PC-9 (cell line): ENCODE measurements at regions not wholly inside any gene's neighbourhood (a gene's known extent, or its start where the extent isn't known, plus 50 kb on each side); places are given as distances from the start of the nearest gene placed in this dataset.

Experiments used
- BruUV-seq: library from RNA; stranded (reverse); fragments of 400-500 nt; replicated peaks from 2 replicates; lab custom pipeline; 2021; lab: Mats Ljungman, UMichigan
- CTCF ChIA-PET: fragments of 300-600 bp; sonication (Branson Sonifier 250); formaldehyde crosslinking; loops from one replicate; lab custom pipeline; 2022; ENCODE audit warnings: antibody characterized with exemption; lab: Charles Lee
- POLR2A ChIA-PET: fragments of 300-600 bp; sonication (Branson Sonifier 250); formaldehyde crosslinking; loops from one replicate; lab custom pipeline; 2022; ENCODE audit warnings: antibody characterized with exemption; ENCODE audit not compliant: unreplicated experiment; lab: Charles Lee
- DNase-seq, 2 experiments: peaks; one replicate each; pipeline versions ENCODE4 v3.0.0 to v3.0.0-alpha.2; 2015 to 2022; ENCODE audit warnings: mixed read lengths in 1 of 2
- H2AFZ ChIP-seq: fragments of 200-600 bp; sonication (generic); 2 replicates; pipeline ENCODE4 v1.8.1; 2017; ENCODE audit warnings: antibody characterized with exemption
- H3F3A ChIP-seq: fragments of 200-600 bp; sonication (generic); 2 replicates; pipeline ENCODE4 v1.8.1; 2017; ENCODE audit warnings: antibody characterized with exemption, mild to moderate bottlenecking, low read depth; ENCODE audit not compliant: insufficient read depth
- H3K27ac ChIP-seq: fragments of 200-600 bp; sonication (generic); 2 replicates; pipeline ENCODE4 v1.6.1; 2016; ENCODE audit warnings: mixed run types
- H3K27me3 ChIP-seq: fragments of 200-600 bp; sonication (generic); 2 replicates; pipeline ENCODE4 v1.6.1; 2016; ENCODE audit warnings: low read depth, mixed run types; ENCODE audit not compliant: insufficient read depth
- H3K36me3 ChIP-seq: fragments of 200-600 bp; sonication (generic); 2 replicates; pipeline ENCODE4 v1.6.1; 2016; ENCODE audit warnings: low read depth, mixed run types
- H3K4me1 ChIP-seq: fragments of 200-600 bp; sonication (generic); replicated peaks from 2 replicates; pipeline ENCODE4 v1.6.1; 2016; ENCODE audit warnings: mixed run types; ENCODE audit not compliant: insufficient read depth
- H3K4me2 ChIP-seq: fragments of 200-600 bp; sonication (generic); 2 replicates; pipeline ENCODE4 v1.6.1; 2017; ENCODE audit warnings: mixed run types
- H3K4me3 ChIP-seq: fragments of 200-600 bp; sonication (generic); 2 replicates; pipeline ENCODE4 v1.6.1; 2016; ENCODE audit warnings: mixed run types
- H3K79me2 ChIP-seq: fragments of 200-600 bp; sonication (generic); 2 replicates; pipeline ENCODE4 v1.6.1; 2017; ENCODE audit warnings: low read depth, mixed run types
- H3K9me2 ChIP-seq: fragments of 200-600 bp; sonication (generic); 2 replicates; pipeline ENCODE4 v1.8.1; 2017; ENCODE audit warnings: mild to moderate bottlenecking; ENCODE audit not compliant: insufficient read depth
- H3K9me3 ChIP-seq: fragments of 200-600 bp; sonication (generic); 2 replicates; pipeline ENCODE4 v1.8.1; 2016; ENCODE audit warnings: low read depth; ENCODE audit not compliant: insufficient read depth
- H4K20me1 ChIP-seq: fragments of 200-600 bp; sonication (generic); 2 replicates; pipeline ENCODE4 v1.8.1; 2017; ENCODE audit not compliant: insufficient read depth
- EZH2 ChIP-seq: fragments of 200-600 bp; sonication (generic); IDR thresholded peaks from 2 replicates; pipeline ENCODE4 v1.8.0; 2017; ENCODE audit warnings: antibody characterized with exemption, low read depth
- intact Hi-C: fragments of 100-400 bp; cut with micrococcal nuclease; formaldehyde crosslinking; loops from one replicate; pipeline ENCODE4 v1.10.0; 2022; ENCODE audit not compliant: unreplicated experiment
- TF ChIP-seq, protein P1 (sequence below): fragments of 200-600 bp; sonication (generic); conservative IDR thresholded peaks from 2 replicates; pipeline ENCODE4 v1.6.1; 2017; ENCODE audit warnings: mixed run types, antibody characterized with exemption, mild to moderate bottlenecking, moderate library complexity

DNA sequence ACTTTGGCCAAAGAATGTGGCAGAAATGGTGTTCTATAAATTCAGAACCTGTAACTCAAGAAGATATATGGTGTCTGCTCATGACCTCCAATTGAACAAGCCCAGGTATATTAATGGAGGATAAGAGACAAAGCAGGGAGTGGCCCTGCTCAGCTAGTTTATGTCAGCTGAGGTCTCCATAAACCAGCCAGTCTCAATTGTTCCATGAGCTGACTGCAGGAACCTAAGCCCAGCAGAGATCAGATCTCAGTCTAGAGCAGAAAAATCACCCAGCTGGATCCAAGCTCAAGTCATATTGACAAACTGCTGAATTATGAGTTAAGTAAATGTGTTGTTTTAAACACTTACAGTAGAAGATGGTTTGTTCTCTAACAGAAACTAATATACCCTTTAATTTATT lies 105.5 kb upstream of the SGCE start:
- Histone ChIP-seq H3F3A (peaks cover 12% of the 10 kb centered on the region; the same call in 1 of the 2 replicates), H3K27ac (no peak overlapping the region), H3K4me3 (no peak overlapping the region), H3K9me2 (no peaks in the 10 kb centered on the region), H3K4me2 (no peak overlapping the region), H3K79me2 (no peaks in the 10 kb centered on the region), H3K36me3 (no peaks in the 10 kb centered on the region), H3K4me1 (peaks cover 13% of the 10 kb centered on the region; the same call in 1 of the 2 replicates), H2AFZ (no peak overlapping the region), H4K20me1 (no peaks in the 10 kb centered on the region), H3K9me3 (no peaks in the 10 kb centered on the region; the same call in 1 of the 2 replicates), H3K27me3 (no peaks in the 10 kb centered on the region)
- DNase-seq = no peak
- ChIA-PET CTCF (interaction anchor here (0.6 kb wide), 1 partner anchor 783 kb away, joined by 4 read pairs; no protein-coding TSS in a partner anchor), POLR2A (interaction anchor here (0.6 to 0.7 kb wide), 2 partner anchors 9 to 535 kb away, joined by 3 to 9 read pairs; no protein-coding TSS in a partner anchor)
- no TSS peak for BruUV-seq
- TF ChIP-seq, protein P1, sequence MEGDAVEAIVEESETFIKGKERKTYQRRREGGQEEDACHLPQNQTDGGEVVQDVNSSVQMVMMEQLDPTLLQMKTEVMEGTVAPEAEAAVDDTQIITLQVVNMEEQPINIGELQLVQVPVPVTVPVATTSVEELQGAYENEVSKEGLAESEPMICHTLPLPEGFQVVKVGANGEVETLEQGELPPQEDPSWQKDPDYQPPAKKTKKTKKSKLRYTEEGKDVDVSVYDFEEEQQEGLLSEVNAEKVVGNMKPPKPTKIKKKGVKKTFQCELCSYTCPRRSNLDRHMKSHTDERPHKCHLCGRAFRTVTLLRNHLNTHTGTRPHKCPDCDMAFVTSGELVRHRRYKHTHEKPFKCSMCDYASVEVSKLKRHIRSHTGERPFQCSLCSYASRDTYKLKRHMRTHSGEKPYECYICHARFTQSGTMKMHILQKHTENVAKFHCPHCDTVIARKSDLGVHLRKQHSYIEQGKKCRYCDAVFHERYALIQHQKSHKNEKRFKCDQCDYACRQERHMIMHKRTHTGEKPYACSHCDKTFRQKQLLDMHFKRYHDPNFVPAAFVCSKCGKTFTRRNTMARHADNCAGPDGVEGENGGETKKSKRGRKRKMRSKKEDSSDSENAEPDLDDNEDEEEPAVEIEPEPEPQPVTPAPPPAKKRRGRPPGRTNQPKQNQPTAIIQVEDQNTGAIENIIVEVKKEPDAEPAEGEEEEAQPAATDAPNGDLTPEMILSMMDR = no peak
- no peak for TF ChIP-seq EZH2
- intact Hi-C loops = no loop called here

DNA sequence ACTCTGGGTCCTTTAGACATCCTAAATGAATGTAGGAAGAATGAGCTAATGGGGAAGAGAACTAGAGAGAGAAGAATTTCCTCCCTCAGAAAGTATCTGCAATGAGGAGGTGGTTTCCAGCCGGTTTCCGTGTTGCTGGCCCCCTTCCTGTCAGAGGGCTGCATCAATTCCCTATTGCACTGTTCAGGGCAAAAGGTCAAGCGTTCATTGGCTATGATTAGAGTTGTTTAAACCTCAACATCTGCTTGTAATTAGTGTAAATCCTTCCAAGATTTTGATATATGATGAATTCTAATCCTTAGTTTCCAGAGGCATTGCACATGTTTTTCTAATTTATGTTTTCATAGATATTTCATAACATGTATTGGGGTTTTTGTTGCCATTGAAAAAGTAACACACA lies 107.3 kb upstream of the SGCE start:
- Histone ChIP-seq H3K36me3 (no peaks in the 10 kb centered on the region), H3K27ac (no peak overlapping the region), H3K4me1 (peaks cover 13% of the 10 kb centered on the region; the same call in 1 of the 2 replicates), H3K4me3 (no peak overlapping the region), H3K27me3 (no peaks in the 10 kb centered on the region), H4K20me1 (no peaks in the 10 kb centered on the region), H3K4me2 (no peak overlapping the region), H2AFZ (no peak overlapping the region), H3F3A (peaks cover 12% of the 10 kb centered on the region; the same call in 1 of the 2 replicates), H3K9me3 (no peaks in the 10 kb centered on the region; the same call in 1 of the 2 replicates), H3K9me2 (no peaks in the 10 kb centered on the region), H3K79me2 (no peaks in the 10 kb centered on the region)
- ChIA-PET POLR2A (no interaction called here), CTCF (no interaction called here)
- BruUV-seq = no TSS peak
- intact Hi-C loops = no loop called here
- DNase-seq = no peak
- TF ChIP-seq, protein P1 = no peak
- TF ChIP-seq EZH2 = no peak

DNA sequence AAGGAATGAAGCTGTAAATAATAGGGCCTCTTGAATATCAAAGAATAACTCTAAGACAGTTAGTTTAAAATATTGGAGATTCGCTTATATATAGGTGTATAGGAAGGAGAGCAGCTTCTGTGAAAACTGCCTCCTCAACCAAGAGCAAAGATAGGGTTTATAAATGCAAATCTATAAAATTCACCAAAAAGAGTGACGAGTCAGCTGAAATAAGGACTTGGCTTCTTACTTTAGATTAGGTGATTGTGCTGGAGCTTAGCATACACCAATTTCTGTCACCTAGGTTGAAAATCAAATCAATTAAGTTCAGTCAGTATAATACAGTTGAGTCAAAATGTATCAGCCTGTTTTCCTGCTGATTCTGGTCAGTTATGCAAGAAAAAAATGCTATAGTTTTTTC lies 113.8 kb upstream of the SGCE start:
- DNase-seq = no peak
- no peak overlapping the region for H3K4me3 ChIP-seq
- no peak overlapping the region for H2AFZ ChIP-seq
- H3K9me3 ChIP-seq = no peaks in the 10 kb centered on the region
- intact Hi-C loops = no loop called here
- TF ChIP-seq, protein P1 = no peak
- no peak for TF ChIP-seq EZH2
- POLR2A ChIA-PET = no interaction called here
- H3K4me2 ChIP-seq = no peak overlapping the region
- H4K20me1 ChIP-seq = no peaks in the 10 kb centered on the region
- no peaks in the 10 kb centered on the region for H3K9me2 ChIP-seq
- no peaks in the 10 kb centered on the region for H3K36me3 ChIP-seq
- peaks cover 3% of the 10 kb centered on the region; the same call in 1 of the 2 replicates for H3F3A ChIP-seq
- no peaks in the 10 kb centered on the region for H3K79me2 ChIP-seq
- H3K27ac ChIP-seq = no peak overlapping the region
- CTCF ChIA-PET = no interaction called here
- no peaks in the 10 kb centered on the region for H3K27me3 ChIP-seq
- BruUV-seq = no TSS peak
- H3K4me1 ChIP-seq = peaks cover 3% of the 10 kb centered on the region; the same call in 1 of the 2 replicates
